Liver (tissue), 3 donors: ENCODE measurements at regions not wholly inside any gene's neighbourhood (a gene's known extent, or its start where the extent isn't known, plus 50 kb on each side); places are given as distances from the start of the nearest gene placed in this dataset.

Source experiments
- JUND ChIP-seq, 2 donors: IDR thresholded peaks; 2 replicates each; pipeline ENCODE4 v1.6.1; 2016; ENCODE audit warnings: antibody characterized with exemption in 2 of 2
- SP1 ChIP-seq: IDR thresholded peaks from 2 replicates; pipeline ENCODE4 v1.6.1; 2018; ENCODE audit warnings: antibody characterized with exemption, mild to moderate bottlenecking
- TAF1 ChIP-seq: conservative IDR thresholded peaks from 2 replicates; pipeline ENCODE4 v1.6.1; 2016; ENCODE audit warnings: antibody characterized with exemption, mild to moderate bottlenecking
- YY1 ChIP-seq: IDR thresholded peaks from 2 replicates; pipeline ENCODE4 v1.6.1; 2016; ENCODE audit warnings: antibody characterized with exemption, mild to moderate bottlenecking
- TF ChIP-seq, protein P1 (sequence below): fragments of 150-350 bp; IDR thresholded peaks from 2 replicates; pipeline ENCODE4 v1.5.1; 2017; ENCODE audit warnings: improper control_type of control experiment, low read depth, low read length; ENCODE audit not compliant: missing input control
- donor health status: healthy.
- donor health status: healthy.

DNA sequence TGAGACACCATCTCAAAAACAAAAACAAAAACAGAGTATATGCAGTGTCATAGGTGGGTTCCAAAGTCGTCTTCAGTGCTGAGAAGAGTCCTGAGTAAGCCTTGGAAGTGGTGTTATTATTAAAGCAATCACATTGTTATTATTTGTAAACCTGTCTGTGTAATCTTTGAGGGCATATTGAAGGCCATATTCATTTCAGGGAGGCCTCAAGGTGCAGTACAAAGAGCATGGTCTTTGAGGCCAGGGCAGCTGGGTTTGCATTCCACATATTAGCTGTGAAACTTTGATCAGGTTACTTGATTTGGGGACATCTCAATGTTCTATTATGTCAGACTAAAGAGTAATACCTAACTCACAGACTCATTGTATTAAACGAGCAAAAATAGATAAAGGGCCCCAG is 139.3 kb upstream of the SOX4 start:
- TF ChIP-seq, protein P1, sequence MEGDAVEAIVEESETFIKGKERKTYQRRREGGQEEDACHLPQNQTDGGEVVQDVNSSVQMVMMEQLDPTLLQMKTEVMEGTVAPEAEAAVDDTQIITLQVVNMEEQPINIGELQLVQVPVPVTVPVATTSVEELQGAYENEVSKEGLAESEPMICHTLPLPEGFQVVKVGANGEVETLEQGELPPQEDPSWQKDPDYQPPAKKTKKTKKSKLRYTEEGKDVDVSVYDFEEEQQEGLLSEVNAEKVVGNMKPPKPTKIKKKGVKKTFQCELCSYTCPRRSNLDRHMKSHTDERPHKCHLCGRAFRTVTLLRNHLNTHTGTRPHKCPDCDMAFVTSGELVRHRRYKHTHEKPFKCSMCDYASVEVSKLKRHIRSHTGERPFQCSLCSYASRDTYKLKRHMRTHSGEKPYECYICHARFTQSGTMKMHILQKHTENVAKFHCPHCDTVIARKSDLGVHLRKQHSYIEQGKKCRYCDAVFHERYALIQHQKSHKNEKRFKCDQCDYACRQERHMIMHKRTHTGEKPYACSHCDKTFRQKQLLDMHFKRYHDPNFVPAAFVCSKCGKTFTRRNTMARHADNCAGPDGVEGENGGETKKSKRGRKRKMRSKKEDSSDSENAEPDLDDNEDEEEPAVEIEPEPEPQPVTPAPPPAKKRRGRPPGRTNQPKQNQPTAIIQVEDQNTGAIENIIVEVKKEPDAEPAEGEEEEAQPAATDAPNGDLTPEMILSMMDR: no peak
- no peak for TF ChIP-seq TAF1
- TF ChIP-seq SP1: no peak
- no peak for TF ChIP-seq YY1
- TF ChIP-seq JUND (IDR thresholded peaks at IDR 0.05): no peak
